Hepatocyte (in vitro differentiated cells): ENCODE measurements at regions not wholly inside any gene's neighbourhood (a gene's known extent, or its start where the extent isn't known, plus 50 kb on each side); places are given as distances from the start of the nearest gene placed in this dataset.

Experiments used
- DNase-seq: peaks from one replicate; pipeline ENCODE4 v3.0.0-alpha.2; 2016; ENCODE audit warnings: low spot score
- H2AFZ ChIP-seq: fragments of 200-600 bp; sonication (generic); 2 replicates; pipeline ENCODE4 v1.6.0; 2016; ENCODE audit warnings: antibody characterized with exemption, mild to moderate bottlenecking
- H3K27ac ChIP-seq: fragments of 200-600 bp; sonication (generic); 2 replicates; pipeline ENCODE4 v1.5.1; 2016; ENCODE audit warnings: mild to moderate bottlenecking
- H3K27me3 ChIP-seq: fragments of 200-600 bp; sonication (generic); 2 replicates; pipeline ENCODE4 v1.6.1; 2016
- H3K36me3 ChIP-seq: fragments of 200-600 bp; sonication (generic); replicated peaks from 2 replicates; pipeline ENCODE4 v1.5.1; 2016; ENCODE audit warnings: low read depth; ENCODE audit not compliant: insufficient read depth
- H3K4me1 ChIP-seq: fragments of 200-600 bp; sonication (generic); 2 replicates; pipeline ENCODE4 v1.5.1; 2016; ENCODE audit warnings: mild to moderate bottlenecking, moderate library complexity; ENCODE audit not compliant: insufficient read depth
- H3K4me2 ChIP-seq: fragments of 200-600 bp; sonication (generic); 2 replicates; pipeline ENCODE4 v1.6.0; 2016
- H3K4me3 ChIP-seq: fragments of 200-600 bp; sonication (generic); 2 replicates; pipeline ENCODE4 v1.5.1; 2016; ENCODE audit warnings: mild to moderate bottlenecking
- H3K79me2 ChIP-seq: fragments of 200-600 bp; sonication (generic); 2 replicates; pipeline ENCODE4 v1.6.0; 2017; ENCODE audit warnings: mild to moderate bottlenecking
- H3K9me2 ChIP-seq: fragments of 200-600 bp; sonication (generic); replicated peaks from 2 replicates; pipeline ENCODE4 v1.6.0; 2017; ENCODE audit warnings: mild to moderate bottlenecking; ENCODE audit not compliant: insufficient read depth
- H3K9me3 ChIP-seq: fragments of 200-600 bp; sonication (generic); 2 replicates; pipeline ENCODE4 v1.5.1; 2016; ENCODE audit warnings: low read depth, mild to moderate bottlenecking
- H4K20me1 ChIP-seq: fragments of 200-600 bp; sonication (generic); 2 replicates; pipeline ENCODE4 v1.6.0; 2016; ENCODE audit warnings: mild to moderate bottlenecking; ENCODE audit not compliant: insufficient read depth, poor library complexity, severe bottlenecking
- EZH2 ChIP-seq: fragments of 200-600 bp; sonication (generic); IDR thresholded peaks from 2 replicates; pipeline ENCODE4 v1.6.1; 2016; ENCODE audit warnings: antibody characterized with exemption, mild to moderate bottlenecking, borderline replicate concordance
- EZH2phosphoT487 ChIP-seq: fragments of 200-600 bp; sonication (generic); IDR thresholded peaks from one replicate; pipeline ENCODE4 v1.6.1; 2018; ENCODE audit warnings: antibody characterized with exemption, mild to moderate bottlenecking, low read depth, moderate library complexity; ENCODE audit not compliant: unreplicated experiment, severe bottlenecking
- WGBS: methylation state at CpG from one replicate; pipeline ENCODE4 v1.1.6; 2016; ENCODE audit warnings: low lambda C conversion rate; ENCODE audit errors: missing lambda C conversion rate; 5-methylcytosine and 5-hydroxymethylcytosine counted together
- TF ChIP-seq, protein P1 (sequence below): fragments of 200-600 bp; sonication (generic); IDR thresholded peaks from 2 replicates; pipeline ENCODE4 v1.5.1; 2016; ENCODE audit warnings: antibody characterized with exemption, mild to moderate bottlenecking; ENCODE audit not compliant: poor library complexity

DNA sequence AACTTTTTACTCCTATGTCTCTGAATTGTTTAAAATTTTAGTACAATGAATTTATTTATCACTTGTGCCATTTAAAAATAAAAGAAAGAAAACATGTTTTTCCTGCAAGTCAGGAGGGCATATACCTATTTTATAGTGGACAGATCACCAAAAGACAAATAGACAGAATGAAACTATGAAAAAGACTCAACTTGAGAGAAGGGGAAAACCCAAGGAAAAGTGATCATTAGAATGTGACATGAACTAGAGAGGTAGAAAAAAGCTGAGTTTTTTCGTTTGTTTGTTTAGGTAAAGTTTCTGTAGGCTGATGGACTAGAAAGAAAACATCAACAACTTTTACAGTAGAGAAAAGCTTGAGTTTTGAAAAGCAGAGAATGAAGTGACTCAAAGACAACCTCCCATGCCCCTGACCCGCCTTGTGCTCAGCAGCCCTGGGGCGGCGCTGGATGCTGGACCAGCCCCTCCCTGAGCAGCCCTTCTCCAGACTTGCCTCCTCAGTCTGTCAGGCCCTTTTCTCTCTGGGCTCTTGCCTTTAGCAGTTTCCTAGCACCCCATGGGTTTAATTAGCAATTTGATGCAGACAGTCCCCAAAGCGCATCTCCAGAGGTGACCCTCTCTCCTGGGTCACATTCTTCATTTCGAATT, 95.1 kb upstream of the ARID2 start:
- H3K79me2 ChIP-seq = no peaks in the 10 kb centered on the region
- H3K9me3 ChIP-seq = no peaks in the 10 kb centered on the region
- H3K4me3 ChIP-seq = no peak overlapping the region
- H3K9me2 ChIP-seq = no peaks in the 10 kb centered on the region
- no peak for TF ChIP-seq EZH2
- no peak for TF ChIP-seq EZH2phosphoT487
- TF ChIP-seq, protein P1, sequence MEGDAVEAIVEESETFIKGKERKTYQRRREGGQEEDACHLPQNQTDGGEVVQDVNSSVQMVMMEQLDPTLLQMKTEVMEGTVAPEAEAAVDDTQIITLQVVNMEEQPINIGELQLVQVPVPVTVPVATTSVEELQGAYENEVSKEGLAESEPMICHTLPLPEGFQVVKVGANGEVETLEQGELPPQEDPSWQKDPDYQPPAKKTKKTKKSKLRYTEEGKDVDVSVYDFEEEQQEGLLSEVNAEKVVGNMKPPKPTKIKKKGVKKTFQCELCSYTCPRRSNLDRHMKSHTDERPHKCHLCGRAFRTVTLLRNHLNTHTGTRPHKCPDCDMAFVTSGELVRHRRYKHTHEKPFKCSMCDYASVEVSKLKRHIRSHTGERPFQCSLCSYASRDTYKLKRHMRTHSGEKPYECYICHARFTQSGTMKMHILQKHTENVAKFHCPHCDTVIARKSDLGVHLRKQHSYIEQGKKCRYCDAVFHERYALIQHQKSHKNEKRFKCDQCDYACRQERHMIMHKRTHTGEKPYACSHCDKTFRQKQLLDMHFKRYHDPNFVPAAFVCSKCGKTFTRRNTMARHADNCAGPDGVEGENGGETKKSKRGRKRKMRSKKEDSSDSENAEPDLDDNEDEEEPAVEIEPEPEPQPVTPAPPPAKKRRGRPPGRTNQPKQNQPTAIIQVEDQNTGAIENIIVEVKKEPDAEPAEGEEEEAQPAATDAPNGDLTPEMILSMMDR = no peak
- H2AFZ ChIP-seq = no peak overlapping the region
- no peak overlapping the region for H3K4me2 ChIP-seq
- H3K27ac ChIP-seq = no peak overlapping the region
- no peaks in the 10 kb centered on the region for H4K20me1 ChIP-seq
- H3K27me3 ChIP-seq = no peaks in the 10 kb centered on the region
- no peaks in the 10 kb centered on the region for H3K36me3 ChIP-seq
- no peaks in the 10 kb centered on the region for H3K4me1 ChIP-seq
- WGBS = 83% methylated on average over 6 of the region's 6 CpGs
- DNase-seq = no peak

DNA sequence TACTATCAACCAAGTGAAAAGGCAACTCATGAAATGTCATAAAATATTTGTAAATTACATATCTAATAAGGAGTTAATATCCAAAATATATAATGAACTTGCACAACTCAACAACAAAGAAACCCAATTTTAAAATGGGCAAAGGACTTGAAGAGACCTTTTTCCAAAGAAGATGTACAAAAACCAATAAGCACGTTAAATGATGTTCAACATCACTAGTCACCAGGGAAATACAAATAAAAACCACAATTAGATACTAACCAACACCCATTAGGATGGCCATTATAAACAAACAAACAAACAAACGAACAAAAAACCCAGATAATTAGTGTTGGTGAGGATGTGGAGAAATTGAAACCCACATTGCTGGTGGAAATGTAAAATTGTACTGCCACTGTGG, 92.3 kb upstream of the ARID2 start:
- Histone ChIP-seq H3K4me1 (no peaks in the 10 kb centered on the region), H3K27me3 (no peaks in the 10 kb centered on the region), H3K9me3 (no peaks in the 10 kb centered on the region), H3K4me2 (no peak overlapping the region), H3K36me3 (no peaks in the 10 kb centered on the region), H2AFZ (no peak overlapping the region), H3K4me3 (no peak overlapping the region), H3K9me2 (no peaks in the 10 kb centered on the region), H3K27ac (no peak overlapping the region), H4K20me1 (no peaks in the 10 kb centered on the region), H3K79me2 (no peaks in the 10 kb centered on the region)
- no peak for DNase-seq
- WGBS = 90% methylated on average over 2 of the region's 2 CpGs
- no peak for TF ChIP-seq EZH2
- TF ChIP-seq, protein P1 = no peak
- no peak for TF ChIP-seq EZH2phosphoT487

DNA sequence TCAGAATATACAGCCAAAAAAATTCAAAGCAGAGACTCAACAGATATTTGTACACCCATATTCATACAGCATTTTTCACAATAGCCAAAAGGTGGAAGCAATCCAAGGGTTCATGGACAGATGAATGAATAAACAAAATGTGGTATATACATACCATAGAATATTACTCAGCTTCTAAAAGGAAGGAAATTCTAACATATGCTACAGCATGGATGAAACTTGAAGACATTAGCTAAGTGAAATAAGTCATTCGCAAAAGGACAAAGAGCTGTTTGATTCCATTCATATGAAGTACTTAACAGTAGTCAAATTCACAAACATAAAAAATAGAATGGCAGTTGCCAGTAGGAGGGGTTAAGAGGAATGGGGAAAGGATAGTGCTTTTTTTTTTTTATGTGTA, 91.8 kb upstream of the ARID2 start:
- H3K4me3 ChIP-seq = no peak overlapping the region
- H3K4me1 ChIP-seq = no peaks in the 10 kb centered on the region
- H3K27me3 ChIP-seq = no peaks in the 10 kb centered on the region
- WGBS = 97% methylated on average over 1 of the region's 1 CpG
- no peak for DNase-seq
- H3K36me3 ChIP-seq = no peaks in the 10 kb centered on the region
- H3K9me2 ChIP-seq = no peaks in the 10 kb centered on the region
- H3K9me3 ChIP-seq = no peaks in the 10 kb centered on the region
- H3K79me2 ChIP-seq = no peaks in the 10 kb centered on the region
- no peak overlapping the region for H3K27ac ChIP-seq
- no peak overlapping the region for H3K4me2 ChIP-seq
- no peak overlapping the region for H2AFZ ChIP-seq
- TF ChIP-seq, protein P1 = no peak
- TF ChIP-seq EZH2phosphoT487 (no peak), EZH2 (no peak)
- H4K20me1 ChIP-seq = no peaks in the 10 kb centered on the region
